GM04504 (cell line): ENCODE measurements at regions not wholly inside any gene's neighbourhood (a gene's known extent, or its start where the extent isn't known, plus 50 kb on each side); places are given as distances from the start of the nearest gene placed in this dataset.
A peak's percentile ranks its signal among the peaks of the same experiment; 100 is the strongest.
"Not testable (repeated sequence)": the region's sequence is repeated elsewhere in the genome, so short reads cannot be mapped to it uniquely, and the experiment has no call there.

Source experiments
- DNase-seq: peaks from one replicate; pipeline ENCODE4 v3.0.0-alpha.2; 2012; ENCODE audit warnings: low read depth

DNA sequence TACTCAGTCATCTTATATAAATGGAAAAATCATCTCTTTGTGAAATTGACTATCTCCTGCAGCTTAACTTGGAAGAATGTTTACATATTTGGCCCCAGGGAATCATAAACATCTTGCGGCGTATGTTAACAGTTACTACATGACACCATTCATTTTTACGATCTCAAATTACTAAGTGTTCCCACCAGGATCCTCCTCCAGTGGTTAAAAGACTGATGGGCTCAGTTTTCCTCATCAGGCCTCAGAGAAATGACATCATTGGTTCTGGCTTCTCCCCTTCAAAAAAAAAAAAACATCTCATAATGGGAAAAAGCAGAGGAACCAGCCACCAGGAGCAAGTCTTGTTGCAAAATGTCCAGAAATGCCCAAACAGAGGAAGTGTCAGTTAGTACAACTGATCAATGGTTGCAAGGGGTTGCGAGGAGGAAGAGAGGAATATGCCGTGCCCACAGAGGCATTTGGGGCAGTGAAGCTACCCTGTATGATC is 70.5 kb upstream of the LIPC start:
- DNase-seq = peak; percentile 95

DNA sequence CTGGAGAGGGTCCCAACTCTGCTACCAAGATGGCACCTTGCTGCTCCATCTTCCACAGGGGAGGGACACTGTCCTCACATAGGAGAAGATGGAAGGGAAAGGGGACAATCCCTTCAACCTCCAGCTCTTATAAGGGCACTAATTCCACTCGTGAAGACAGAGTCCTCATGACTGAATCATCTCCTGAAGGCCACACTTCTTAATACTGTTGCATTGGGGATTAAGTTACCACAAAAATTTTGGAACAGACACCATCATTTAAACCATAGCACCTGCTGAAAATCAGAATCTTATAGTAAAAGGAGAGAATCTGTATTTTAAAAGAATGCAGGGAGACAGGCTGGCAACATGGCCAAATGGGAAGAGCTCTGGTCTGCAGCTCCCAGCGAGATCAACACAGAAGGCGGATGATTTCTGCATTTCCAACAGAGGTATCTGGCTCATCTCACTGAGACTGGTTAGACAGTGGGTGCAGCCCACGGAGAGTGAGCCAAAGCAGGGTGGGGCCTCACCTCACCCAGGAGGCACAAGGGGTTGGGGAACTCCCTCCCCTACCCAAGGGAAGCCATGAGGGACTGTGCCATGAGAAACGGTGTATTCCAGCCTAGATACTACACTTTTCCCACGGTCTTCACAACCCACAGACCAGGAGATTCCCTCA is 69.4 kb upstream of the LIPC start:
- DNase-seq = no peak

DNA sequence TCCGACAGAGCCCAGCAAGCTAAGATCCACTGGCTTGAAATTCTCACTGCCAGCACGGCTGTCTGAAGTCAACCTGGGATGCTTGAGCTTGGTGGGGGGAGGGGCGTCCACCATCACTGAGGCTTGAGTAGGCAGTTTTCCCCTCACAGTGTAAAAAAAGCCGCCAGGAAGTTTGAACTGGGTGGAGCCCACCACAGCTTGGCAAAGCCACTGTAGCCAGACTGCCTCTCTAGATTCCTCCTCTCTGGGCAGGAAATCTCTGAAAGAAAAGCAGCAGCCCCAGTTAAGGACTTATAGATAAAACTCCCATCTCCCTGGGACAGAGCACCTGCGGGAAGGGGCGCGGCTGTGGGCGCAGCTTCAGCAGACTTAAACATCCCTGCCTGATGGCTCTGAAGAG is 68.7 kb upstream of the LIPC start:
- not testable (repeated sequence) for DNase-seq

DNA sequence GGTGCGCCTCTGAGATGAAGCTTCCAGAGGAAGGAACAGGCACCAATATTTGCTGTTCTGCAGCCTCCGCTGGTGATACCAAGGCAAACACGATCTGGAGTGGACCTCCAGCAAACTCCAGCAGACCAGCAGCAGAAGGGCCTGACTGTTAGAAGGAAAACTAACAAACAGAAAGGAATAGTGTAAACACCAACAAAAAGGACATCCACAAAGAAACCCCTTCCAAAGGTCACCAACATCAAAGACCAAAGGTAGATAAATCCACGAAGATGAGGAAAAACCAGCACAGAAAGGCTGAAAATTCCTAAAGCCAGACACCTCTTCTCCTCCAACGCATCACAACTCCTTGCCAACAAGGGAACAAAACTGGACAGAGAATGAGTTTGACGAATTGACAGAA is 68.1 kb upstream of the LIPC start:
- DNase-seq = not testable (repeated sequence)

DNA sequence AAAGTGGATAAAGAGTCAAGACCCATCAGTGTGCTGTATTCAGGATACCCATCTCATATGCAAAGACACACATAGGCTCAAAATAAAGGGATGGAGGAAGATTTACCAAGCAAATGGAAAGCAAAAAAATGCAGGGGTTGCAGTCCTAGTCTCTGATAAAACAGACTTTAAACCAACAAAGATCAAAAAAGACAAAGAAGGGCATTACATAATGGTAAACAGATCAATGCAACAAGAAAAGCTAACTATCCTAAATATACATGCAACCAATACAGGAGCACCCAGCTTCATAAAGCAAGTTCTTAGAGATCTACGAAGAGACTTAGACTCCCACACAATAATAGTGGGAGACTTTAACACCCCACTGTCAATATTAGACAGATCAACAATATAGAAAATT is 66.7 kb upstream of the LIPC start:
- not testable (repeated sequence) for DNase-seq

DNA sequence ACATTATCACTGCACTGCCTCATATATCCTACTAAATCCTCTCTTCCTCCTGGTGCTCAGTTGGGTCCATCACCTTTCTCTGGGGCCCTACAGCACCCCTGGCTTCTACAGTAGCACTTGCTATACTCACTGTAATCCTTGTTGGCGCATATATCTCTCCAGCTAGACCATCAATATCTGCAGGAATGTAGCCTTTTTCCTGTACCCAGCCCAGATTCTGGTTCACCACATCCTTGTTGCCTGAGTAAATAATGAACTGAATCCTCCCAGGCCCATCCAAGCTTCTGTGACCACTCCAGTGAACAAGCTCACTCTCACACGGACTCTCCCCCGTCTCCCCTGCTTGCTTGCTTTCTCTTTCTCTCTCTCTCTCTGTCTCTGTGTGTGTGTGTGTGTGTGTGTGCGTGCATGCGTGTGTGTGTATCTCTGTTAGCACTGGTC is 62.5 kb upstream of the LIPC start:
- DNase-seq = peak; percentile 54

DNA sequence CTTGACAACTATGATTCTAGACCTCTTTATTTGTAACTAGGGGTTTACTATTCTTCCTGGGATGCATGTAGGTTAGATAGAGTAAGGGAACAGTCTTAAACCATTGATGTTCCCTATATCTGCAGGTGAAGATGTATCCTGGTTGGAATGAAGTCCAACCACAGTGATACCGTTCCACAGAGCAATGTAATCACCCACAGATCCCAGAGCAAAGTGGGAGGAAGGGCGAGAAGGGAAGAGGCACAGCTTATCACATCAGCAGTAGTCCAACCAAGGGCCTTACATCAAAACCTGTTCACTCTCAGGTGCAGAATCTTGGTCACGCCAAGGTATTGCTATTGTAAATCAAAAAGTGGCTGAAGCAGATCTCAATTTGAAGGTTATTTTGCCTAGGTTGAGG is 61.8 kb upstream of the LIPC start:
- no peak for DNase-seq

DNA sequence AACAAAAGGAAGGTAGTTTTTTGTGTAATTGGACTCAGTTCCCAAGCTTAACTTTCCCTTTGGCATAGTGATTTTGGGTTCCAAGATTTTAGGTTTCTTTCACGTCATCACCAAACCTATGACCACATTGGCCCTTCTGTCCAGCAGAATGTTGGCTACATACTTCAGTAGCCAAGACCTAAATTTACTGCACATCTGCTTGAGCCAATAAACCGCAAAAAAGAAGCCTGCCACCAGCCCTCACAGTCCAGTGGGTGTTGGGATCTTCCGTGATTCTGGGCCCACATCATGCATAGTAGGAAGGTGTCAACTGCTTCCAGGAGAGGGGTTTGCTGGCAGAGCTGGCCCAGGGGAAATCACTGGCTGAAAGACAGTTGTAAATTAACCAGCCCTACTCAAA is 57.6 kb upstream of the LIPC start:
- DNase-seq = no peak

DNA sequence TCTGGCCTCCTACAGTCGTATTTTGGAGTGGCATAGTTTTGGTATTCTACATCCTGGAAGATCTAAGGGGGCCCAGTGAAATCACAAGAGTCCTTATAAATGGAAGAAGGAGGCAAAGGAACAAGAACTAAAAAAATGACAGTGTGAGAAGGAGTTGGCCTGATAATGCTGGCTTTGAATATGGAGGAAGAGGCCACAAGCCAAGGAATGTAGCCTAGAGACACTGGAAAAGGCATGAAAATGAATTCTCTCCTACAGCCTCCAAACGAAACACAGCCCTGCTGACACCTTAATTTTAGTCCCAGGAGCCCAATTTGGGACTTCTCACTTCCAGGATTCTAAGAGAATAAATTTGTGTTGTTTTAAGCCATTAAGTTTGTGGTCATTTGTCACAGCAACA is 54.6 kb upstream of the LIPC start:
- DNase-seq = no peak

DNA sequence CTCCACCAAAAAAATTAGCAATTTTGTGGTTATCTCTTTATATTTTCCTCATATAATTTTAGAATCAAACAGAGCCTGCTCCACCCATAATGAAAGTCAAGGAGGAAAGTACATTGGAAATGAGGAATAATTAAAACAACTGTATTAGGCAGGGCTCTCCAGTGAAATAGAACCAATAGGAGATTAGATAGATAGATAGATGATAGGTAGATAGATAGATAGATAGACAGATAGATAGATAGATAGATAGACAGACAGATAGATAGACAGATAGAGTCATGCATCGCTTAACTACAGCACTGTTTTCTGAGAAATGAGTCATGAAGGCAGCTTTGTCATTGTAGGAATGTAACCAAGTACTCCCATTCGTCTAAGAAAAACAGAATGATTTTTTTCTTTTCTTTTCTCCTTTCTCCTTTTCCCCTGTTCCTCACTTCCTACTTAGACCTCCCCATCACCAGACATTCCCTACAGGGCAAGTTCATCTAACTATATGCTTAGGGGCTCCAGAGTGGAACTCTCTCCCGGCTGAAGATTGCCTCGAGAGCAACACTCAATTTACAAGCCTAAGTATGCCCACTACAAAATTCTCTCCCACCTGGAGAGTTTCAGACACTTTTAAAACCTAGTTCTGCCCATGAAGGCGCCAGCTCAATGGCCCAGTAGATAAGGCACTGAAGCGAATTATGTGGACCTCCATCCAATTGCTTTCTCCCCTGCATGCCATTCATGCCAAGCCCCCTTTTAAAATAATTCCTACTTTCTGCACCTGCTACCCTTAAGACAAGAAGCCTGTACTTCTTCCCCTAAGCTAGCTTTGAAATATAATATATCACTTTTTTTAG is 53.3 kb upstream of the LIPC start:
- no peak for DNase-seq

DNA sequence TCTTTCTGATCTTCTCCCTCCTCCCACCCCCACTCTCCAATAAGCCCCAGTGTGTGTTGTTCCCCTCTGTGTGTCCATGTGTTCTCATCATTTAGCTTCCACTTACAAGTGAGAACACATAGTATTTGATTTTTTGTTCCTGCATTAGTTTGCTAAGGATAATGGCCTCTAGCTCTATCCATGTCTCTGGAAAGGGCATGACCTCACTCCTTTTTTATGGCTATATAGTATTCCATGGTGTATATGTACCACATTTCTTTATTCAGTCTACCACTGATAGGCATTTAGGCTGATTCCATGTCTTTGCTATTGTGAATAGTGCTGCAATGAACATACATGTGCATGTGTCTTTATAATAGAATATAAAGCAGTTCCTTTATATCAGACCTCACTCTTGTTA is 52.3 kb upstream of the LIPC start:
- DNase-seq = not testable (repeated sequence)

DNA sequence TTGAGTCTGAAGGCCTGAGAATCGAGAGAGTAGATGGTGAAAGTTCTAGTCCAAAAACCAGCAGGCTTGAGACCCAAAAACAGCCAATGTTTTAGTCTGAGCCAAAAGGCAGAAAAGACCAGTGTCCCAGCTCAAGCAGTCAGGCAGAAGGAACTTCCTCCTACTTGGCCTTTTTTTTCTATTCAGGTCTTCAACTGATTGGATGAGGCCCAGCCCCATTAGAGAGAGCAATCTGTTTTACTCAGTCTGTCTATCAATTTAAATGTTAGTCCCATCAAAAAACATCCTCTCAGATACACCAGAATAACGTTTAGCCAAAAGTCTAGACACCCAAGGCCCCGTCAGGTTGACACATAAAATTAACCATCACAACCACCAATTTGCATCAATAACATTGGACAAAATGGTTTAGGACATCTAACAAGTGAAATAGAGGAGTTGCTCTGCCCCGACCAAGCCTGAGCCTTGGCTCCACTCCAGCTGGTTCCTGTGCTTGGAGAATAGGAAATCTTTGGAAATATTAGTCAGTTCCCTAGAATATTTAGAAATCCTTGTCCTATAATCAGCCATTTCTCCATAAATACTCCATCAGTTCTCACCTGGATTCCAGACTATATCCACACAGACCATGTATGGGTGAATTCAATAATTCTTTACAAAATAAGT is 51.4 kb upstream of the LIPC start:
- no peak for DNase-seq

DNA sequence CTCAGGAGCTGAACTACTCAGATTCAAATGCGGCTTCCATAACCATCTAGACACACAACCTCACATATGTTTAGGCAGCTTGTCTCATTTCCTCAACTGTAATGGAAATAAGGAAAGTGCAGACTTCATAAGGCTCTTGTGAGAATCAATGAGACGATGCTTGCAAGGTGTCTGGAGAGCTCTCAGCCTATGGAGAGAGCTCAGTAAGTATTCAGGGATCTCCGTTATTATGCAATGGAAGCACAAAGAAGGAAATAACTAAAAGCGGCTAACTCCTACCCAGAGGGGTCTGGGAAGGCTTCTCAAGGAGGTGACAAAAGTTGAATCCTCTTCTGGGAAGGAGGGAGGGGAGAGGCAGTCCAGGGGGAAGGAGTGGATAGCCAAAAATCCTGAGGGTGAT is 50.1 kb upstream of the LIPC start:
- DNase-seq = no peak
